GM21723 (cell line): ENCODE measurements at regions not wholly inside any gene's neighbourhood (a gene's known extent, or its start where the extent isn't known, plus 50 kb on each side); places are given as distances from the start of the nearest gene placed in this dataset.

Experiments
- ATAC-seq: cut with Tn5 transposase; IDR thresholded peaks from one replicate; pipeline ENCODE4 v1.9.1; 2021; ENCODE audit warnings: mild to moderate bottlenecking, moderate library complexity; ENCODE audit not compliant: unreplicated experiment

DNA sequence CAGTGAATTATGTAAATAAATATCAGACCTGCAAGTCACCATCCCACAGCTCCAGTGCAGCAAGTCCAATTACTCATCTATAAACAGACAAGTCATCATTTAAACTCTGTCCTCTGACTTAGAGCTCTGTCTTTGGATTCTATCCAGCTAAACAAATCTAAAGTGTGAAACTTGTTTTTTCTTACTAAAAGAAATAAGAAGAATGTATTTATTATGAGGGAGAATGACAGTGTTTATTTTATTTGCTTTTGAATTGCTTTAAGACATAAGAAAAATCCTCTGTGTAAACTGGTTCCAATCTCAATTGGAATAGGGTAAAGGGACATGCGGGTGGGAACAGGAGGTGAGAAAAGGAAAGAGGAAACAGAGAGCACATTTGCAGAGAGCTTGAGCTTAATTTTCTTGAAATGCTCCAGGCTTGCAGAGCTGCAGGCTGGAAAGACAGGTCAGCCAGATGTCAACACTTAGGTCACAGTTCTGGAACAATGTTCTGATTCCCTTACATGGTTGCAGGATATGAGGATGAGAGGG, 355.8 kb downstream of the MEIS1 start:
- ATAC-seq = no peak

DNA sequence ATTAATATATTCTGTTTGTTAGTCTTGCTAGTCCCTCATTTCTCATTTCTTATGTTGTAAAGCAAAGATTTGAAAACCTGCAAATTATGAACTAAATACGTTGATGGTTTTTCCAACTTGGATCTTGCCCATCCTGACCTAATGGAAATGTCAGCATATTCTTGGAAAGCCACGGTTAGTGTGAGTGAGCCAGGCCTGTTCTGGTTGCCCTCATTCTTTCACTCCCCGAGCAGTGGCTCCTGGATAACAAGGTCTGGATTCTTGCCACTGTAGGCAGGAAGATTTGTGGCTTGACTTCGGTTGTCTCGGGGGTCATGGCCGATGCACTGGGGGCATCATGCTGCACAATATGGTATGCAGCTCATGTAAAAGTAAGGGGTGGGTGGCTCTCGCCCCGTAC, 359.1 kb downstream of the MEIS1 start:
- no peak for ATAC-seq

DNA sequence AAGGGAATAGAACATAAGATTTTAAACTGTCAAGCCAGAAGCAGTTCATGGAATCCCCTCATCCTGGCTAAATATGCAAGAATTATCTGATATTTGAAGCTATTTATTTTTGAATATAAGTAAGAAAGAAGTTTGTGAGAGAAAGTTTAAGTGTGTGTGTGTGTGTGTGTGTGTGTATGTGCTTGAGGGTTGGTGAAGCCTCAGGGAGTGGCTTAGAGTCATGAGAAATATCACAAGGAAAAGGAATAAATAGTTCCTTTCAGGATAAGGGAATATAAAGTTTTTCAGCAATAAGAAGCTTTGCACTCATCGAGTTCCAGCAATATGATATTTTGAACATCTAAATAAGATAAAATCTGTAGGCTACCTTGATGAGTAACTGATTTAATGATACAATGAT, 359.6 kb downstream of the MEIS1 start:
- no peak for ATAC-seq

DNA sequence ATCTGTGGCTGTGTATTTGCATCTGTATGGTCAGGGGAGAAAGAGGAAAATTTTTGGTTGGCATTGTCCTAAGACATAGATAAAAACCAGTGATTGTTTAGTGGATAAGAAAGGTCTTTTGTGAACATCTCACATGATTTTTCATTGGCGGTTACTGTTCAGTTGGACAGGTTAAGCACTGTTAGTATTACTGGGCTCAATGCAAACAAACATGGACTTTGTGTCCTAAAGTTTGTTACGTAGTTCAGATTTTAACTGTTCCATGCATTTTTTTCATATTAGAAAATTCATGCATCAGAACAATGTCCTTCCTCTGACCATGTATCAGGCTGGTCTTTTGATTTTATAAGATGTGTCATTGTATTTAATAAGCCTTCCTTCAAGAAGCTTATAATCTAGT, 368.0 kb downstream of the MEIS1 start:
- ATAC-seq = no peak

DNA sequence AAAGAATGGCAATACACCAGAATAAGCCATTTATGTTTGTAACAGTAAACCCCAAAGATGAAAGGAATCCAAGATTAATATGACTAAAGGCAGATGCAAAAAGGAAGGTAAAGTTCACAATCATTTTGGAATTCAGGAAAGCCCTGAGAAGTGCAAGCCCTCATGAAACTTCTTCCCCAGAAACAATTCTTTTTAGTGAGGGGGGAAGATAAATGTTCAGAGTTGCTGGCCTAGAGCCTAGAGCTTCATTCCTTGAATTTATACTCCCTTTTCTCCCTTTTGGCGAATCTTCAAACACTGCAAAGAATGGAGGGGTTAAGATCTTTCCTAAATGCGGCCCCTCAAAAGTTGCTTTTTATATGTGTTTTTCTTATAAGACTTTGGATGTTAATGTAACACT, 368.8 kb downstream of the MEIS1 start:
- ATAC-seq = no peak

DNA sequence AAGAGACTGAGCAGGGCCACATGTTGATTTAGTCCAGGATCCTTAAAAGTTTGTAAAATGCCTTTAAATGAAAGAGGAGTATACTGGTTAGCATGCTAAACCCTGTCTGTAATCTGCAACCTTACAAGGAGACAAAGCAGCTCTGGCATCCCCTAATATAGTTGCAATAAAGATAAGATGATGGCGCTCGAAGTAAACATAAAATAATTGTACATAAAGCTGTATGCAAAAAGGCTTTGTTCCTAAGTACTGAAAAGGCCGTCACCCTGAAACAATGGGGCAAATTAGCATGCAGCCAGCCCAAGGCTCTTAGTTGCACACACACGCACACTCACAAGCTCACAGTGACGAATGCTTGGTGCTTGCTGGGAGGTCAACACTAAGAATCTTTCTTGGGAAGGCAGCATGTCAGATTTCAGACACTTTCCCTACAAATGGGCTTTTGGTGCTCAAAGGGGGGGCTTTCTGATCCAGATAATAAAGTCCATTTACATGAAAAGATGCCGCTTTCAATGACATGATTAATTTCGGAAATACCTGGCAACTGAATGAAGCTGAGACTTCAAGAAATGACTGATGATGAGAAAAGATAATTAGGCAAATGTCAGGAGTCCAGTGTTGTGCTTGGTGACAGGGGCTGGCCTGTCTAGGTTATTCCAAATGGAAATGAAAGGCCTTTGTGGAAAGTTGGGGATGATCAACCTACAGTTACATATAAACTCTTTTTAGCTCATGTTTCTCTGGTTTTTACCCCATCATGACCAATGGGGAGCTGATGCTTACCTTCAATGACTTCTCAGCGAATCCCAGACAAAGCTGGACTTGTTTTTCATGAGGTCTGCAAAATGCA, 370.3 kb downstream of the MEIS1 start:
- no peak for ATAC-seq

DNA sequence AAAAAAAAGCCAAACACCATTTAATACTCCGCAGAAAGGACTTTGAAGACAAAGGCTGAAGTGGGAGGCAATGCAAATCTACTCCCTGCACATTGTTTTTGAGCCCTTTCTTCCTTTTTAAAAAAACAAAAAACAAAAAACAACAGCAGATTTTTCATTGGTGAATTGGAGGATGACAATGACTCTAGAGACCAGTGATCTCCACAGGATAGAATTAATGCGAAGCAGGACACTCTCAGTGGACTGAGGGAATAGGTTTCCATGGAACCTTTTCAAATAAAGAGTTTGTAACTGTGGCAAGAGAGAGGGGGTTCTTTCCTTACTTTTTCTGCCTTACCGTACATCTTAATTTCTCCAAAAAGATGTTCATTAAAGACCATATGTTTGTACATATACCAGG, 371.0 kb downstream of the MEIS1 start:
- ATAC-seq = no peak

DNA sequence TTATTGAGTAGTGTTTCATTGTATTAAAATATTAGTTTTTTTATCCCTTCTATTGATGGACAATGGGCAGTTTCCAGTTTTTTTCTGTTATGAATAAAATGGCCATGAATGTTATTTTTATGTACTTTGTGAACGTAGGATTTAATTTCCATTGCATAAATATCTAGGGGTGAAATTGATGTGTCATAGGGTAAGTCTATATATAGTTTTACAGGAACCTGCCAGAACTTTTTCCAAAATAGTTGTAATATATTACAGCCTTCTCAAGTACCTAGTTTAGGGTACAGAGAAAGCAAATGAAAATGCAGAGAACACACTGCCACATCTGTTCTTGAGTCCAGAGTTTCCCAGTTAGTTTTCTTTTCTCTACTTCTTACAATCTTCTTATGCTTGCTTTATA, 378.6 kb downstream of the MEIS1 start:
- no peak for ATAC-seq

DNA sequence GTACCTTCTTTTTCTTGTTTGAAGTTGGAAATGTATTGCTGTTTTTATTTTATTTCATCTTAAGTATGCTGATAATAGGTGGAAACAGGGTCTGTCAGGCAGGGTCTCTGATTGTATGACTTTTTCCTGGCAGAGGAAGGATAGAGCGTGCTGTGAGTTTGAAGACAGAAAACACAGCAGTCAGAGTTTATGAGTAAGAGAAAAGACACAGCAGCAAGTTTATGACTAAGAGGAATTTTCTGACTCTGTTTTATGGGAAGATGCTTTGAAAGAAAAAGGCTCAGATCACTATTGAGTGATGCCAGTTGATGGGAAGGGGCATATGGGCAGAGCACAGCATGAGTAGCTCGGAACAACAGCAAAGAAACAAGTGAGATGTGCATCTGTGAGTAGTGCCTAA, 379.1 kb downstream of the MEIS1 start:
- no peak for ATAC-seq

DNA sequence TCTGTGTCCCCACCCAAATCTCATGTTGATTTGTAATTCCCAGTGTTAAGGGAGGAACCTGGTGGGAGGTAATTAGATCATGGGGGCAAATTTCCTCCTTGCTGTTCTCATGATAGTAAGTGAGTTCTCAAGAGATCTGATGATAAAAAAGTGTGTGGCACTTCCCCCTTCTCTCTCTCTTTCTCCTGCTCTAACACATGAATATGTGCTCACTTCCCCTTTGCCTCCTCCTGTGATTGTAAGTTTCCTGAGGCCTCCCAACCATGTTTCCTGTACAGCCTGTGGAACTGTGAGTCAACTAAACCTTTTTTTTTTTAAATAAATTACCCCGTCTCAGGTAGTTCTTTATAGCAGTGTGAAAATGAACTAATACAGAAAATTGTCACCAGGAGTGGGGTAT, 380.0 kb downstream of the MEIS1 start:
- ATAC-seq = no peak

DNA sequence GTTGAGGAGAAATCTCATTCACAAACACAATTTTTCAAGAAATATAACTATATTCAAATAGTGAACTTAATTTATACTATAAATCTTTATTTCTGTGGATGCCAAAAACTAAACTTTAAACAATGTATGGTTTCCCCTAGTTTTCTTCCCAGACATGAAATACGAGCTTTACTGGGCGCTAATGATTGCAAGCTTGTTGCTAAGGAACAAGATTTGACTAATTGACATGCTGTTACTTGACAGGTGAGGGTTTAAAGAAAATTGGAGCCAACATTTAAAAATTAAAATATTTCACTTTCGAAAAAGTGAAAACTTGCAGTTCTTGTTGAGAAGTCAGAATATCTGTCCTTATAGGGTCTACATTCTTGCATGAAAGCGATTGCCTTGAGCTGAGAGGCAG, 381.0 kb downstream of the MEIS1 start:
- ATAC-seq = no peak

DNA sequence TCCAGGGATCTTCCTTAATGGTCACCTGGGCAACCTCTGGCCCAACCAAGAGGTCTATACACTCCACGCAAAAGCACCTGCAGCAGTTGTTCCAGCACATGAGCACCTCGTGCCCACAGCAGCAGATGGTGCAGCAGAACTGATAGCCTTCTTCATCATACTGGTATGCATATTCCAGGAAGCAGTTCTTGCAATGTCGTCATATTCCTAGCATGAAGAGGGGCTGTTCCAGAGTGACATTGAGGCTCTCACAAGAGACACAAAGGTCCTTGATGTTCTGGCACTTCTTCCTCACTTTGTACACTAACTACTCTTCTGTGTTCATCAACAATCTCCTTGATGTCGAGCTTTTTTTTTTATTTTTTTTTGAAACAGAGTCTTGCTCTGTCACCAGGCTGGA, 386.2 kb downstream of the MEIS1 start:
- ATAC-seq = no peak

DNA sequence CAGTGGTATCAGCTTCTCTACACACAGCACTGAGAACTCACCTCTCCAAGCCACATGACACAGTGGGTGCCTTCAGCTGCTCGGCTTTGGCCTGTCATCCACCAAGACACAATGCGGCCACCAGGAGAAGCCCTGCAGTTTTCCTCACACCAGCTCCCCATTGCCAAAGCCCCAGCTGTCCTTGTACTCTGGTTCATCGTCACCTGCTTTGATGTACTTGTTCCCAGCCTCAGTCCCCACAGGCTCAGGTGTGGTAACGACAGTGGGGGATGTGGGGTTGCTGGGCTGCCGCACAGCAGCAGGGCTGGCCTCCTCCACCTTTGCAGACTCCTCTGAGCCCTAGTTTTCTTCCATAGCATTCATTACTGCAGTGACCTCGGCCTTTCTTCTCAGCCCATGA, 387.3 kb downstream of the MEIS1 start:
- no peak for ATAC-seq

DNA sequence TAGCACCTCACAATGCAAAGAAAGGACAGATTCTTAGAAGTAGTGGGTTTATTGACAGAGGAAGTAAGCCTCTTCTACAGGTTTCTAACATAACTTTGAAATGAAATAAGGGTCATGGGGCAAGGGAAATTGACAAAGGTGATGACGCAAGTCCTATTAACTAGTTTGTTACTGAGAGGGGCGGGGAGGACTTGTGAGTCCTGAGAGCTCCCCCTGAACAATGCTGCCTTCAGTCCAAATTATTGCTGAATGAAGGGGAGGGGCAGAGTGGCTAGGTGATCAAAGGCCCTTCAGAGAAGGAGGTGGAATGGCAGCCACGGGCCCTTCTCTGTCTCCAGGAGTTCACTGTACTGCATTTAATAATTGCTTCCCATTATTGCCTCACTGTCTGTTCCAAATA, 390.0 kb downstream of the MEIS1 start:
- no peak for ATAC-seq

DNA sequence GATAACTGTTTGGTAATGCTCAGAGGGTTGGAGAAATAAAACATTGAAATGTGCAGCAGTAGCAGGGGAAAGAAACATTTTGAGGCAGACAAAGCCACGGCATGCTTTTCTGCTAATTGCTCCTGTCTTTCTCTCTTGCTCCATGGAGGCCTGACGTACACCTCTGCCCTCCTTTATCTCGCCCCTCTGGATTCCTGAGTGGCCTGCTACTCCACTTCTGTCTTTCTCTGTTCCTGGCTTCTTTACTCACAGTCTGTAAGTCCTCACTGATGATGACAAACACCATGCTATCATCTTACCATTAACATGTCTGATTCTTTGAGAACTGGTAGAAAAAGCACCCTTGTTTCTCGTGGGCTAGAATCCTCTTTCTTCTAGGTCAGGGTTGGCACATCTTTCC, 392.9 kb downstream of the MEIS1 start:
- no peak for ATAC-seq

DNA sequence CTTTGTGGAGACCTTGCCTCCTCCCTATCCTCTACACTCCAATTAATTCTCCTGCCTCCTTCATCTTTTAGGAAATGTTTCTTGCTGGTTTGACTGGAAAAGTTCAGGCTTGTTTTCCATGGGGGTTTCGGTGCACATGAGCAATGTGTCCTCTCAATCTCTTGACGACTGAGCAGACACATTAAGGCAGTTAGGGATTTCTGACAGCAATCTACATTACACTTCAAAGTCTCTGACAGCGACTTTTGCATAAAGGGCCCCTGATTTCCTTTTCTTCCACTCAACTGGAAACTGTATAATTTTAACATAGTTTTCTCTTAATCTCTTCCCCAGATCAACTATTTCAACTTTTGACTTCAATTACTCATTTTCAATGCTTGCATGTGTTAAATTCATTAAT, 394.0 kb downstream of the MEIS1 start:
- no peak for ATAC-seq

DNA sequence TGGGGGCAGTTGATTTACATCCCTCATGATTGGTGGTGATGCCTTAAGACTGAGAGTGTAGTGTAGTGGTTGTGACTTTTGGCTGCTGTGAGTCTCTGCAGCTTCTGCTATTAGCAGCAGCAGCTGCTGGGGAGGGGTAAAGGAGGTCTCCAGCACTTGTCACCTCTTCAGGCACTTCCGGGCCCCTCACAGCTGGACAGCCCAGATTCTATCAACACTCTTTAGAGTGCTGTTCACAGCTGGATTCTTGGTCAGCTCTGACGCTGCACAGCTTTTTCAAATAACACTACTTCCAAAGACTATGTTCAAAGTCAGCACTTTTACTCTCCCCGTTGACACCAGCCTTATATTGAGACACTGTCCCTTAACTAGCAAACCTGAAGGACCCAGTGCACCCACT, 396.0 kb downstream of the MEIS1 start:
- ATAC-seq = no peak

DNA sequence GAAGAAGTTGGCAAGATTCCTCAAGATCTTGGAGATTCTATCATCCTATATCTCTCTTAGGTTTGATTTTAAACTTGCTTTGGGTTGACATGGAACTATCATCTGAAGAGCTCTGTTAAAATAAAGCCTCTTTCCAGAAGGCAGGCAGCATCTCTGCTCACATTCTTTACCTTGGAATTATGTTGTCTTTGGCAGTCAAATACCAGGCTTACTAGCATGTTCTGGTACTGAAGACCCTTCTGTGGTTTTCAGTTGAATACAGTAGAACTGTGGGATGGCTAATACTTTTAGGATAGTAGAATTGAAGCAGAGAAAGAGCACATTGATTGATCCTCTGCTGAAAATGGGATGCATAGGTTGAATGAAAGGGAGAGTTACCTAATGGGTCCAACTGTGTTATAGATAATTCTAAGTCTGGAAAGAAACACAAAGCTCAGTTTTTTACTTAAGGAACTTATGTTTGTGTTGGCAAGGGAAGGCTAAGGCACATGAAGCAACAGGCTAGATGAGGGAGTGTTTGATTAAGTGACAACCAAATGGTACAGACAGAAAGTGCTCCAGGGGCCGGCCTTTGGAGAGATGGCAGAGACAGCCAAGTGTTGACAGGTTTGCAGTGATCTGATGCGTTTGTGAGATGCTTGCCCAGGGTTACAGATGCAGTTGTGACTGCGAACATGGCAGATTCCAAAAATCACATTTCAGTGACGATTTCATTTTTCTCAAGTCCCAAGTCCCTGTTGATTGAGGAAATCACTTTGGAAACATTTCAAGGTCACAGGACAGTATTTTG, 397.9 kb downstream of the MEIS1 start:
- ATAC-seq = no peak

DNA sequence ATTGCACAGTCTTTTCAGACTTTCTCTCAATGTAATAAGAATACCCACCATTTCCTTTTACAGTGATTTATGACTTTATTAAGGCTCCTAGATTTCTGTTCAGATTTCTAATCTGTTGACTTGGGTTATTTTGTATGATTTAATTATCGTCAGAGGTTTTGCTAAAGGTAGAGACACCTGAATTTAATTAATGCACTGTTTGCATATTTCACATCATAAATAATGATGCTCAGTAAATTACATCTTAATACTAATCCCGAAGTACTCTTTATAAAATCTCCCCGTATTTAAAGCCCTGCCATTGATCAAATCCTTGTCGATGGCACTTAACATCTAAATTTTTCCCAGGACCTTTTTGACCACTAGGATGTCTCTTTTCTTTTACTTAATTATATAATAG, 399.9 kb downstream of the MEIS1 start:
- no peak for ATAC-seq

DNA sequence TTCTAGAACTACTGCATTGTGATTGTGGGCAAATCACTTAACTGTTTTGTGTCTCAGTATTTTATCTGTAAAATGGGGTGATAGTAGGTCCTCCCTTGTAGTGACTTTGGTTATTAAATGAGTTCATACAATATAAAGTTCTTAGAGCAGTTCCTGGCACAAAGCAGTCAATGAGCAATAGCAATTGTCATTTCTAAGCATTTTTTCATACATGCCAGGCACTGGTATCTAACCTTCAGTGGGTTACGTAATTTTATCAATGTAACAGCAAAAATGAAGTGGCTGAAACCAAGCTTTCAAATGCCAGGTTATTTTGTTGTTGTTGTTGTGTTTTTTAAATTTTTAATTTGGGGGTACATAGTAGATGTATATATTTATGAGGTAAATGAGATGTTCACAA, 401.9 kb downstream of the MEIS1 start:
- ATAC-seq = no peak

DNA sequence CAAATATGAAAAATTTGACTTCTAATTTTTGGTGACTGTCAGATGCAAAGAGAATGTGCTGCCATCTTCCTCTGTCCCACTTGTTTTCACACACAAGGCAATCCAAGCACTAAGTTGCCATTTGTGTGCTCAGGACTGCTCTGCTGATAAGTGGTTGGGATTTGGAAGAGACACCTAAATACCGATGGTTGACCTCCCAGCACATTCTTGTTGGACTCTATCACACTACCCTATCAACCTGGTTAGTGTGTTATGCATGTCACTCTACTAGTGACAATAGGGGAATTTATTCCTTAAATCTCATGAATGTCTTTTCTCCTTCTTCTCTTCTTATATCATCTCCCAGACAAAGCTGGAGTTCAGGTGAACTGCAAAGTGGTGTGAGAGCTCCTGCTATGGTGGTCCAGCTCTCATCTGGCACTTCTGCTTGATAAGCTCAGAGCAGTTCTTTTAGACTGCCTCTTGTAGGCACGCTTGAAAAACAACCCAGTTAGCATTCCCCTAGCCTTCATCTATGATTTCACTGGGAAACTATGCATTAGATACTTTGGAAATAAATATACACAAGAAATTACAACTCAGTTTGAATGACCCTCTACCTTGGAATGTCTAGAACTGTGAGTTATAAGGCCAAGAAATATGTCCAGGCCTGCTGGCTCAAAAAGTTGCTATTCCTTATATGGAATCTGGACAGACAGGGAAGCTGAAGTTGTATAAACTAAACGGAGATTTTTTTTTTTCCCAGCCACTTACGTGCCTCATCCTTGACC, 404.8 kb downstream of the MEIS1 start:
- no peak for ATAC-seq
